ENCODE measurements at regions not wholly inside any gene's neighbourhood (a gene's known extent, or its start where the extent isn't known, plus 50 kb on each side); places are given as distances from the start of the nearest gene placed in this dataset.

- no peak overlapping the region for H3K14ac ChIP-seq (ENCODE audit: insufficient read length)
- DNase-seq (ENCODE audit: low read depth in 1 of 2, low spot score in 2 of 2) (no peak), FAIRE-seq (peak; percentile 39)
- no peaks in the 10 kb centered on the region for H3K23me2 ChIP-seq (ENCODE audit: low read depth, low read length)
- 79% methylated on average over 4 of the region's 4 CpGs; no CpG with 5 or more reads in 1 of the 2 experiments for WGBS, 2 experiments (ENCODE audit: extremely low coverage in 1 of 2, insufficient coverage in 1 of 2, insufficient read length in 1 of 2, insufficient replicate concordance in 2 of 2, low coverage in 1 of 2, low lambda C conversion rate in 2 of 2, missing lambda C conversion rate in 1 of 2)
- no peak overlapping the region for H3K56ac ChIP-seq (replicated peaks; ENCODE audit: insufficient read length, low read depth, low read length)
- no peak overlapping the region for H3K4me3 ChIP-seq (ENCODE audit: extremely low read depth in 1 of 4, insufficient read depth in 2 of 4, low read depth in 3 of 4, low read length in 4 of 4)
- no peak overlapping the region for H3K4ac ChIP-seq (replicated peaks; ENCODE audit: insufficient read length, low read depth, low read length)
- H2BK12ac ChIP-seq (ENCODE audit: low read depth, low read length), result no peak overlapping the region
- H3K9ac ChIP-seq (replicated peaks in 1 of 4; ENCODE audit: extremely low read depth in 1 of 4, low read depth in 3 of 4, low read length in 3 of 4), result no peak overlapping the region
- no peaks in the 10 kb centered on the region for H3K36me3 ChIP-seq (ENCODE audit: control insufficient read depth in 2 of 4, insufficient read depth in 4 of 4, low read length in 3 of 4)
- H3K4me2 ChIP-seq (ENCODE audit: insufficient read depth in 1 of 2, low read depth in 2 of 2, low read length in 2 of 2), result no peak overlapping the region
- no peaks in the 10 kb centered on the region for H3K27me3 ChIP-seq (replicated peaks in 1 of 4; ENCODE audit: control insufficient read depth in 3 of 4, extremely low read depth in 1 of 4, insufficient read depth in 3 of 4, low read length in 3 of 4)
- H2BK5ac ChIP-seq (ENCODE audit: low read depth, low read length), result no peak overlapping the region
- no peak overlapping the region for H2BK15ac ChIP-seq (ENCODE audit: low read length)
- H4K91ac ChIP-seq (replicated peaks; ENCODE audit: insufficient read length, low read length), result no peak overlapping the region
- no peak overlapping the region for H4K5ac ChIP-seq (ENCODE audit: insufficient read length, low read depth, low read length)
- H3K27ac ChIP-seq (ENCODE audit: low read depth, low read length), result no peak overlapping the region
- 0 out of 2 replicates have a peak overlapping the region, but pooled peaks have one; percentile 33 for H2AFZ ChIP-seq (ENCODE audit: low read length)
- H3K18ac ChIP-seq (ENCODE audit: extremely low read depth, low read length), result no peak overlapping the region
- H2AK5ac ChIP-seq (ENCODE audit: low read depth, low read length), result no peak overlapping the region
- H2BK120ac ChIP-seq (replicated peaks; ENCODE audit: low read depth, low read length), result no peak overlapping the region
- H3K23ac ChIP-seq (ENCODE audit: insufficient read length), result no peak overlapping the region
- no peak overlapping the region for H2BK20ac ChIP-seq (ENCODE audit: low read length)
- H3K9me3 ChIP-seq (ENCODE audit: insufficient read depth in 2 of 2, low read depth in 1 of 2, low read length in 1 of 2), result no peaks in the 10 kb centered on the region
- H4K8ac ChIP-seq (ENCODE audit: extremely low read depth, insufficient read depth, low read length), result no peak overlapping the region
- H3K4me1 ChIP-seq (replicated peaks in 1 of 4; ENCODE audit: control insufficient read depth in 3 of 4, insufficient read depth in 4 of 4, low read length in 3 of 4), result no peaks in the 10 kb centered on the region
- CTCF ChIA-PET (ENCODE audit: partially characterized antibody), result interaction anchor here (0.8 to 1.5 kb wide), 2 partner anchors 10 to 258 kb away, joined by 3 to 4 read pairs; no protein-coding TSS in a partner anchor
- no peaks in the 10 kb centered on the region for H3K79me2 ChIP-seq (ENCODE audit: control insufficient read depth in 1 of 2, insufficient read depth in 2 of 2, low read length in 2 of 2)
- H4K20me1 ChIP-seq (replicated peaks in 1 of 2; ENCODE audit: control insufficient read depth in 1 of 2, insufficient read depth in 2 of 2, low read length in 2 of 2), result no peaks in the 10 kb centered on the region
- H3K79me1 ChIP-seq (ENCODE audit: low read depth, low read length), result no peaks in the 10 kb centered on the region
- POLR2A ChIA-PET (ENCODE audit: partially characterized antibody), result no interaction called here
- TF ChIP-seq SP2 (IDR thresholded peaks at IDR 0.05; ENCODE audit: low read length) (no peak), TBP (IDR thresholded peaks at IDR 0.05; ENCODE audit: low read depth, low read length) (no peak), SAP30 (IDR thresholded peaks at IDR 0.05; ENCODE audit: insufficient read depth, insufficient replicate concordance, low read length) (no peak), POU5F1 (IDR thresholded peaks at IDR 0.05; ENCODE audit: low read depth, low read length) (no peak), SIRT6 (IDR thresholded peaks at IDR 0.05; ENCODE audit: low read length) (no peak), TEAD4 (IDR thresholded peaks at IDR 0.05; ENCODE audit: low read depth, low read length) (no peak), GABPA (IDR thresholded peaks at IDR 0.05; ENCODE audit: borderline replicate concordance, insufficient read depth, low read length) (no peak), EZH2 (IDR thresholded peaks at IDR 0.05; ENCODE audit: low read depth, low read length, severe bottlenecking) (no peak), KDM4A (IDR thresholded peaks at IDR 0.05; ENCODE audit: low read depth, low read length, severe bottlenecking) (no peak), TAF1 (IDR thresholded peaks at IDR 0.05; ENCODE audit: low read depth, low read length) (no peak), SP4 (IDR thresholded peaks at IDR 0.05; ENCODE audit: low read length) (no peak), SRF (IDR thresholded peaks at IDR 0.05; ENCODE audit: low read depth, low read length) (no peak), BRCA1 (IDR thresholded peaks at IDR 0.05; ENCODE audit: low read depth, low read length) (no peak), RFX5 (IDR thresholded peaks at IDR 0.05; ENCODE audit: borderline replicate concordance, low read depth, low read length) (no peak), SUZ12 (IDR thresholded peaks at IDR 0.05; ENCODE audit: low read length) (no peak)
- TF ChIP-seq, protein P1, sequence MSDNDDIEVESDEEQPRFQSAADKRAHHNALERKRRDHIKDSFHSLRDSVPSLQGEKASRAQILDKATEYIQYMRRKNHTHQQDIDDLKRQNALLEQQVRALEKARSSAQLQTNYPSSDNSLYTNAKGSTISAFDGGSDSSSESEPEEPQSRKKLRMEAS (IDR thresholded peaks at IDR 0.05), result no peak
Observed at GRCh38 chr6:115287467-115287866, 773.2 kb downstream of the FRK start.
